GM21619 (cell line): ENCODE measurements at regions not wholly inside any gene's neighbourhood (a gene's known extent, or its start where the extent isn't known, plus 50 kb on each side); places are given as distances from the start of the nearest gene placed in this dataset.

Source experiments
- ATAC-seq: cut with Tn5 transposase; IDR thresholded peaks from one replicate; pipeline ENCODE4 v1.9.1; 2021; ENCODE audit not compliant: unreplicated experiment

GRCh38 chr15:62431817-62432216, 266.7 kb upstream of the C2CD4B start:
- no peak for ATAC-seq

DNA sequence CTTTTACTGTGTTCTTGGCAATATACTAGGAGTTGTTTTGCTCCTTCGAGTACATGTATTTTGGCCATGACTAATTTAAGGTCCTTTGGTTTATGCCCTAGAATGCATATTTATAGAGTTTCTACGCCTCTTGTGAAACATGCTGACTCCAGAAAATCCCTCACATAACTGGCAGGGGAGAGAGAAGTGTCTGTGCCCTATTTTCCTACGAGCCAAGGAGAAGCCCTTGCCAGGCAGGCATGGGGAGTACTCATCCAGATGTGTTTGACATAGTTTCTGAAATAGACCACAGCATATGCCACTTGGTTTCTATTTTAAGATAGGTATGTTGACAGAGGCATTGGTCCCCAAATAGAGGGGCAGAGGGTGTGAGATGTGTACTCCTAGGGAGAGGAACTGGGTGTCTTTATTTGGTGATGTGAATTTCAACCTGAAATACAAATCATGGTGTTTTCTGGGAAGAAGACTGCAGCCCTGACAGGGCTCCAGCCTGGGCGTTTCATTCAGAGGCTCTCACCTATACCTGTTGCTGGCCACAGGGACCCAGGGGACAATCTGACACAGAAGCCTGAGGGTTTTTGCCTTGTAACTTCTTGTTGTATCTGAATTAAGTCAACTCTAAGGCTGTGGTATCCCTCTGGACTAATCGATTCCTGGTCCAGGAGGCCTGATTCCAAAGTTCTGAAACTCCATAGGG, 267.8 kb upstream of the C2CD4B start:
- no peak for ATAC-seq

- no peak for ATAC-seq
Measured at GRCh38 chr15:62436235-62436634, 271.1 kb upstream of the C2CD4B start.

DNA sequence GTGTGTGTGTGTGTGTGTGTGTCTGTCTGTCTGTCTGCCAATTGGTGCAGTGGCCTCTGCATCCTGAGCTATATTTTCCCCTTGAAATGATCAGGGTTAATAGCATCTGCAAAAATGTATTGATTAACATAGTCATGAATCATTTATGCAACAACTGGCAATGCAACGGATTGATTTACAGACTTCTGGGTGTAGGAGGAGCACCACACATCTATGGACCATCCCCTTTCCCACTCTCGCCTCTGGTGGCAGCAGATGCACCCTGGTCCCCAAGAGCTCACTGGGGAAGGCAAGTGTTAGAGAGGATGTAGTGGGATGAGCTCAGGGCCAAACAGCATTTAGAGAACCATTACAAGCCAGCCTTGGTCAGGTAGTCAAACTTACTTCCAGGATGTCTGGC, 272.7 kb upstream of the C2CD4B start:
- no peak for ATAC-seq

GRCh38 chr15:62439543-62440016, 274.5 kb upstream of the C2CD4B start:
- ATAC-seq, result no peak

DNA sequence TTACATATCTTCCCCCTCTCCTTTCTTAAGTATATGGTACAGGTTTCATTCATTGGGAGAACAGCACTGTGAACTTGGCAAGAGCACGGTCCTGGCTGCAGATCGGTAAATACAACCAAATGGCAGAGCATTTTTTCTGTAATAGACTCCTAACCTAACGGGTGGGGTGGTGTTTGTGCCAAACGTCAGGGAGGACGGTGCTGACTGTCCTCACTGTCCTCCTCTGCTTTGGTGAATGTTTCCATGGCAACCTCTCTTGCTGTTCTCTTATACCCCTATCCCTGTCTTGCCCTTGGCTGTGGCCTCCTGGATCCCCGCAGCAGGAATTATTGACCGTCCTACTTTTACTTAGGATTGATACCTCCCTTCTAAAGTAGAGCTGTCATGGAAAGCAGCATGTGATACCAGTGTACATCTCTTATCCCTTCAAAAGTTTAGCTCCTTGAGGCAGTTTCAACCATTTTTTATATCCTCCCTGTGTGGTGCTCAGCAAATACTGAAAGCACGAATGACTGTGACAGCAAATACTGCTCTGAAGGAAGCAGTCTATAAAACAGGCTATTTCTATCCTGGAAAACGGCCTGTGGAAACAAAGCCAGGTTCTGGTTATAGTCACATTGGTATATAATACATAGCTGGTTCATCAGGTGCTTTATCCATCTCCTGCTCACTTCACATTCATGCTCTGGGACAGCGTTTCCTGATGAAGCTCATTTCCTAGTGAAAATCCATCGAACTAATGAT, 275.4 kb upstream of the C2CD4B start:
- no peak for ATAC-seq

DNA sequence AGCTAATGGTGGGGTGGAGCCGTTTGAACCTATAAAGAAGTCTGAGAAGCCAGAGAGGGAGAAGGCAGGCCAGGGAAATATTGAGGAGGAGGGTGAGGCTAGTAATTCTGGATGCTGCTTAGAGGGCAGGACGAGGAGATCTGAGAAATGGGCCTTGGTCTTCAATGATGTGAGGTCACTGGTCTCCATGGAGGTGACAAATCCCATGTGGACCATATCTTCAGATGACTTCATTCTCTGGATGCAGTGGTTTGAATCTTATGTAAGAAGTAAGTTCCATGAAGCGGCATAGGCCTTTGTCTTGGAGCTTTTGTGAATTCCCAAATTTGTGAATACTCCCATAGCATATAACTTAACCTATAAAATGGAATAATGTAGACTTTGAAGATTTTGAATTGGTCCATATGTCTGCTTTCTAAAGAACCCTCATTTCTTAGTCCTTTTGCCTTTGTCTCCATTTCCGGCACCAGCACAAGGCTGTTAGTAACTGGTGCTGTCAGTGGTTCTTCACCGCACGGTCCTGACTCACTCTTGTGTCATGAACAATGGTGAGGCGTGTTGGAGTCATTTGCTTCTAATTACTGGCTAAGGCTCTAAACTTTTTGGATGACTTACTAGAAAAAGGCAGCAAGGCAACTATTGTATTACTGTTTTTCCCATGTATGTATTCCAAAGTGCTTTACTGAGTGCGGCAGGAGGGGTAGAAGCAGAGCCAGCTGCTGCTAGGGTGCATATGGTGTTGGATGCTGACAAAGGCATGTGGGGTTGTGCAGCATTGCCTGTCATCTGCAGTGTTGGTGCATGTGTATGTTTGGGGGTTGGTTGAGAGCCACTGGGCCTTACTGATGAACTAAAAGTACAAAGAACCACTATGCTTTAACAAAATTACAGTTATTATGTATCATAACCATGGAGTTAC, 279.3 kb upstream of the C2CD4B start:
- ATAC-seq, result no peak

DNA sequence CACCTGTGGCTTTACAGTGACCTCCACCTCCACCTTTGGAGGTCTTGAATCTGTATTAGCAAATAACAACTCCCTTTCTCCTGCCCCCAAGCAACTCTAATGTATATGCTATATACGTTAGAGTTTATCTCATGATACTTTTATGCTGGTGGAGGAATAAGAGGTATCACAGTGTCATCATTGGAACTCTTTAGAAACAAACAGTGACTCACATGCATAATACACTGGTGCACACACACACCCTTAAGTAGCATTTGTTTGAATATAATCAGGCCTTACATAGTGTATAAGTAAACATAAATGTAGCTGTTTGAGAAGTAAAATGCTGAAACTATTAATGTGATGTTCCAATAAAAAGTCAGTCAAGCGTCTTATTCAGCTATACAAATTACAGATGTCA, 280.2 kb upstream of the C2CD4B start:
- no peak for ATAC-seq

GRCh38 chr15:62446984-62447383, 281.9 kb upstream of the C2CD4B start:
- no peak for ATAC-seq

GRCh38 chr15:62447742-62448141, 282.7 kb upstream of the C2CD4B start:
- no peak for ATAC-seq

GRCh38 chr15:62449638-62450037, 284.6 kb upstream of the C2CD4B start:
- no peak for ATAC-seq

DNA sequence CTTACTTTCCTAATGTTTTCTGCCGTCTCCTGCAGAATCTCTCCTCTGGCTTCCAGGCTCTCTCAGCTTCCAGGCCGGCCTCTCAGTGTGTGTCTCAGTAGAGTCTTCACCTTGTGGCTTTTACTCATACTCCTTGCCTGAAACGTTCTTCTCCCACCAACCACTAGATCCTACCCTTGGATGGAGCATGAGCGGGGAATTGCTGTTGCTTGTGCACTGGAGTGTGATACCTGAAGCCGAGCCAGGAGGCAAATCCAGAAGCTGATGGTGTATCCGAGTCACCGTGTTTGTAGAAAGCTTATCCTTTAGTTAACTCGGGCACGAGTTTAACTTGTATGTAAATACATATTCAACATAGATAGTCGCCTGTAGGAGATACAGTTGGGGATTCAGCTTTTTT, 285.0 kb upstream of the C2CD4B start:
- no peak for ATAC-seq

- no peak for ATAC-seq
Measured at GRCh38 chr15:62452026-62452425, 286.9 kb upstream of the C2CD4B start.

- ATAC-seq, result no peak
Measured at GRCh38 chr15:62452667-62453066, 287.6 kb upstream of the C2CD4B start.

- no peak for ATAC-seq
Measured at GRCh38 chr15:62453375-62453774, 288.3 kb upstream of the C2CD4B start.

GRCh38 chr15:62453981-62454380, 288.9 kb upstream of the C2CD4B start:
- ATAC-seq, result no peak

GRCh38 chr15:62454567-62455172, 289.6 kb upstream of the C2CD4B start:
- ATAC-seq, result no peak

DNA sequence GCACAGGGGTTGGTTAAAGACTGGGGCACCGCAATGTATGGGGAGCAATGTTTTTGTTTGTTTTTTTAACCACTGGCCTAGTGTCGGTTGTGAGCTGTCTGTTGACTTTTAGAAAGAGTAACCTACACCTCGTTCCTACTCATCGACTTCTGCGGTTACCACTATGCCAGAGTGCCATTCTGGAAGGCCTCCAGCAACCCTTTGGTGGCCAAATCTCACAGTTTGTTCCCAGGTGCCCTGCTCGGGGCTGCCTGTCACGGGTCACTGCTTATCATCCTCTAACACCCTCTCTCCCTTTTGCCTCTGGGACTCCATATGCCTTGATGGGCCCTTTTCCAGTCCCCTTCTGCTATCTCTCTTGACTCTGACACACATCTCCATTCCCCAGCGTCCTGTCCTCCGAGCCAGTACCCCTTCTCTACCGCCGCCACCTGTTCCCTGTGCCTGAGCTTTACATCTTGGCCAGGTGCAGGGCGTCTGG, 290.4 kb upstream of the C2CD4B start:
- no peak for ATAC-seq

GRCh38 chr15:62456011-62456920, 291.2 kb upstream of the C2CD4B start:
- ATAC-seq, result no peak

DNA sequence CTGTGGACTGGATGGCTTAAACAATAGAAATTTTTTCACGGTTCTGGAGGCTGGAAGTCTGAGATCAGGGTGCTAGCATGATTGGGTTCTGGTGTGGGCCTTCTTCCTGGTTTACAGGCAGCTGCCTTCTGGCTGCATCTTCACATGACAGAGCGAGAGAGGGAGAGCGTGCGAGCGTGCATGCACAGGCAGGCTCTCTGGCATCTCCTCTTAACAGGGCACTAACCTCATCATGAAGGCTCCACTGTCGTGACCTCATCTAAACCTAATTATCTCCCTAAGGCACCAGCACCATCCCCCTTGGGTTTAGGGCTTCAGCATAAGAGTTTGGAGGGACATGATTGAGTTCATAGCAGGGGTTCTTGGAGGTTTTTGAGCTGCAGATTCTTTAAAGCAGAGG, 292.0 kb upstream of the C2CD4B start:
- ATAC-seq, result no peak
